Left lung (tissue), 4 donors: ENCODE measurements at regions not wholly inside any gene's neighbourhood (a gene's known extent, or its start where the extent isn't known, plus 50 kb on each side); places are given as distances from the start of the nearest gene placed in this dataset.

ENCODE experiments used
- ATAC-seq: fragments of 200-7000 bp; cut with Tn5 transposase; one replicate; pipeline ENCODE4 v1.9.1; 2020; ENCODE audit warnings: moderate library complexity
- DNase-seq, 4 donors: peaks; one replicate each; pipeline ENCODE4 v3.0.0-alpha.2; 2013 to 2020
- H3K27ac ChIP-seq, 2 donors: fragments of 200-600 bp; sonication (generic) in 1 of 2; one replicate each; pipeline versions ENCODE4 v1.5.0 to v1.8.0; 2020 to 2021
- H3K27me3 ChIP-seq, 2 donors: fragments of 200-600 bp; sonication (generic) in 1 of 2; one replicate each; pipeline versions ENCODE4 v1.5.0 to v1.8.0; 2020 to 2021
- H3K36me3 ChIP-seq, 2 donors: fragments of 200-600 bp; sonication (generic) in 1 of 2; one replicate each; pipeline versions ENCODE4 v1.5.0 to v1.8.0; 2020 to 2021
- H3K4me1 ChIP-seq, 2 donors: fragments of 200-600 bp; one replicate each; pipeline ENCODE4 v1.8.0; 2021
- H3K4me3 ChIP-seq, 2 donors: fragments of 200-600 bp; sonication (generic) in 1 of 2; one replicate each; pipeline versions ENCODE4 v1.5.0 to v1.8.0; 2020 to 2021; ENCODE audit warnings: mild to moderate bottlenecking in 1 of 2
- H3K9me3 ChIP-seq, 2 donors: fragments of 200-600 bp; sonication (generic) in 1 of 2; one replicate each; pipeline versions ENCODE4 v1.5.0 to v1.8.0; 2020 to 2021
- CTCF ChIP-seq, 2 donors: fragments of 200-600 bp; sonication (generic) in 1 of 2; IDR thresholded peaks; one replicate each; pipeline versions ENCODE4 v1.5.0 to v1.8.0; 2021; ENCODE audit warnings: antibody characterized with exemption in 2 of 2
- intact Hi-C, 2 donors: fragments of 100-400 bp; cut with DNase I; formaldehyde crosslinking; loops; one replicate each; pipeline versions ENCODE4 v1.11.2 to v1.14.2; 2022
- donor health status: DM: no; HTN: yes; CAD: no.
- donor health status: DM: no; HTN: no; CAD: no.

DNA sequence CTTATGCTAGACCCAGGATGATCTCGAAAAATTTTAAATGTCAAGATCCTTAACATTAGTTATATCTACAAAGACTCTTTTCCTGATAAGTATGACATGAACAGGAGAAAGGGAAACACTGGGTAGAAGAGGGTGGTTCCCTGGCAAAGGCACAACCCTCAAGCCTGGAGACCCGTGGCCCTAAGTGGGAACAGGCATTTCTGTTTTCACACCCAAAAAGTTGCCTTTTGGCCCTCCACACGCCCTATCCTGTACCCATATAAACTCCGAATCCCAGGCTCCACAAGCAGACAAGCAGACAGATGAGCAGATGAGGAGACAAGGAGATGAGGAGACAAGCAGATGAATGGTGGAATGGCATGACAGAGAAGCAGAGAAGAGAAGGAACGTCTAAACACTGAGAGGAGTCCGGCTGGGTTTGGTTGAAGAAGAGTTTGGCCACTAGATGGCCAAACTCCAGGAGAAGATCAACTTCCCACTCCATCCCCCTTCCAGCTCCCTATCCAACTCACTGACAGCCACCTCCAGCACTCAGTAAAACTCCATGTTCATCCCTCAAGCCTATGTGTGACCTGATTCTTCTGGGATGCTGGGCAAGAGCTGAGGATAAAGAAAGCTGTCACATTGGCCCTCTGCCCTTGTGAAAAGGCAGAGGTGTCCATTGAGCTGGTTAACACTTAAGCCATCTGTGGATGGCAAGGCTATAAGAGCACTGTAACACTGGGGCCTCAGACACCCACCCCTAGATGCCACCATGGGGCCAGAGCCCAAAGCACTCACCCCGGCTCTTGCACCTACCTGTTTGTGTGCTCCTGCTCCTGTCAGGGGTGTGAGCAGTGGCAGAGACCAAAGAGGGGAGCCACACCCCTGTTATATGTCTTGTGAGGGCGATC is 139.6 kb upstream of the FAM20A start:
- peaks cover 0 to 12% of the 10 kb centered on the region in 2 donors for H3K9me3 ChIP-seq
- no peak for TF ChIP-seq CTCF (IDR thresholded peaks at IDR 0.05)
- ATAC-seq (no peak), DNase-seq (no peak)
- intact Hi-C loops: no loop called here
- no peaks in the 10 kb centered on the region for H3K27me3 ChIP-seq
- H3K27ac ChIP-seq: no peak overlapping the region
- no peaks in the 10 kb centered on the region for H3K36me3 ChIP-seq
- no peaks in the 10 kb centered on the region for H3K4me1 ChIP-seq
- H3K4me3 ChIP-seq: no peak overlapping the region

DNA sequence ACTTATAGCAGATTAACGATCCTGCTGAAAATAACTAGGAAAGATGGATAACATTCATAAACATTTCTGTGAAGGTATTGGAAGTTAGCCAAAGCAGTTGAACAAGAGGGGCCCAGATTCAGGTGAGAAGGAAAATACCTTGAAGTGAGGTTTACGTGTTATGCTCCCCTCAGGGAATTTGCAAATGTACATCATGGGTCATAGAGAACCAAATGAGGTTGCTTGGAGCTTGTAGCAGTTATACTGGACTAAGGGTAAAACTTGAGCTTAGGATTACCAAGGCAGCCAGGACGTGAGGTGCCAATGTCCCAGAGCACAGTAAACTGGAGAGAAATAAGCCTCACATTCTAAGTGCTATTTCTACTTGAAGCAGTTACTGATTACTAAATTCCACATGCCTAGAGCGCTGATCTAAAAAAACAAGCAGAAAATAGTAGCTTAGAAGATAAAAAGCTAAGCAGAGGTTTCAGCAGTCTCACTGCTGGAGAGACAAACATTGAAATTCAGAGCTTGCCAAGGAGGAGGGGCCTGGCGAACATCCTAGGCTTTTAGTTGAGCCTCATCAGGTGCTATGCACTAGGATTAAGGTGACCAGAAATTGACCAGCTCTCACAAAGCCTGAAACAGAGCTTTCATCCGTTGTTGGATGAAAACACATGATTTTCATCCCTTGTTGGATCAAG is 136.7 kb upstream of the FAM20A start:
- Histone ChIP-seq H3K9me3 (peaks cover 0 to 7% of the 10 kb centered on the region in 2 donors), H3K27me3 (no peaks in the 10 kb centered on the region), H3K27ac (no peak overlapping the region), H3K4me1 (no peaks in the 10 kb centered on the region), H3K4me3 (no peak overlapping the region), H3K36me3 (no peaks in the 10 kb centered on the region)
- no peak for TF ChIP-seq CTCF (IDR thresholded peaks at IDR 0.05)
- no peak for ATAC-seq
- intact Hi-C loops: no loop called here
- no peak for DNase-seq

DNA sequence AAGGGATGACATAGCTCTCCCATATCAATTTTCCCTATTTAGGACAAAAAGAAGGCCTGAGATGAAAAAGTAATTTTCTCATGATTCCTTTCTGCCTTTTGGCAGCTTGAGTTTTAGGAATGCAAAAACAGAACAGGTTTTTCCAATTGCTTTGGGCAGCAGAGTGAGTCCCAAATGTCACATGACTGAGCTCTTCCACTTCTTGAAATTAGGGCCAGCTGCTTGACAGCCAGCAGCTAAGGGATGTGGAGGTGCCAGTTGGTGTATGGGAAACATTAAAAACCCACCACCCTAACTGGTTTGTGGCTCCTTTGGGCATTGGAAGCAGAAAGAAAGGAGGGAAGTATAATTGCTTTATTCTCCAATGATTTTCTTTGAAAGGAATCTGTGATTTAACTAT is 133.8 kb upstream of the FAM20A start:
- ATAC-seq (no peak), DNase-seq (no peak)
- no peak overlapping the region for H3K27ac ChIP-seq
- H3K9me3 ChIP-seq: no peaks in the 10 kb centered on the region
- no peaks in the 10 kb centered on the region for H3K36me3 ChIP-seq
- H3K4me3 ChIP-seq: no peak overlapping the region
- TF ChIP-seq CTCF (IDR thresholded peaks at IDR 0.05): no peak
- intact Hi-C loops: no loop called here
- no peaks in the 10 kb centered on the region for H3K4me1 ChIP-seq
- H3K27me3 ChIP-seq: no peaks in the 10 kb centered on the region

GRCh38 chr17:68734187-68734900 is 133.2 kb upstream of the FAM20A start:
- no peaks in the 10 kb centered on the region for H3K27me3 ChIP-seq
- no peaks in the 10 kb centered on the region for H3K4me1 ChIP-seq
- H3K9me3 ChIP-seq: no peaks in the 10 kb centered on the region
- H3K4me3 ChIP-seq: no peak overlapping the region
- DNase-seq: no peak
- intact Hi-C loops: no loop called here
- no peak for ATAC-seq
- H3K27ac ChIP-seq: no peak overlapping the region
- no peaks in the 10 kb centered on the region for H3K36me3 ChIP-seq
- no peak for TF ChIP-seq CTCF (IDR thresholded peaks at IDR 0.05)
